ENCODE measurements at regions not wholly inside any gene's neighbourhood (a gene's known extent, or its start where the extent isn't known, plus 50 kb on each side); places are given as distances from the start of the nearest gene placed in this dataset.

DNA sequence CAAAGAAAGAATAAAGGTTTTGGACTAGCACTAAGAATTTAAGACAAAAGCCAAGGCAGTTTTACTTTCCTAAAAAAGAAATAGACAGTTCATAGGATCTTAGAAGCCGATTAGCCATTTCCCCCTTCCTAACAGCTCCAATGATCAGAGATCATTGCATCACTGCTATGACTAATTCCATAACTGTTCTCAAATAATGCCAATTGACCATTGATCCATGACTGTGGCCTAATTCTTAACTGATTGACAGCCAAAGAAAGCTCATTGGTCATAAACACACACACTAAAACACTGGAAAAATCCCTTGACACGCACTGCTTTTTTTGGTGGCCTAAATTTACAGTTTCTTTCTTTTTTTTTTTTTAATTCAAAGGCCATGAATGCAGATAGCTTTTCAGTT, 345.0 kb upstream of the ACVR2A start:
- no peak for TF ChIP-seq ZNF768 (tag by site-specific recombination; IDR thresholded peaks at IDR 0.05)
- TF ChIP-seq ZNF639 (tag by site-specific recombination; IDR thresholded peaks at IDR 0.05): no peak
- TF ChIP-seq, protein P1, sequence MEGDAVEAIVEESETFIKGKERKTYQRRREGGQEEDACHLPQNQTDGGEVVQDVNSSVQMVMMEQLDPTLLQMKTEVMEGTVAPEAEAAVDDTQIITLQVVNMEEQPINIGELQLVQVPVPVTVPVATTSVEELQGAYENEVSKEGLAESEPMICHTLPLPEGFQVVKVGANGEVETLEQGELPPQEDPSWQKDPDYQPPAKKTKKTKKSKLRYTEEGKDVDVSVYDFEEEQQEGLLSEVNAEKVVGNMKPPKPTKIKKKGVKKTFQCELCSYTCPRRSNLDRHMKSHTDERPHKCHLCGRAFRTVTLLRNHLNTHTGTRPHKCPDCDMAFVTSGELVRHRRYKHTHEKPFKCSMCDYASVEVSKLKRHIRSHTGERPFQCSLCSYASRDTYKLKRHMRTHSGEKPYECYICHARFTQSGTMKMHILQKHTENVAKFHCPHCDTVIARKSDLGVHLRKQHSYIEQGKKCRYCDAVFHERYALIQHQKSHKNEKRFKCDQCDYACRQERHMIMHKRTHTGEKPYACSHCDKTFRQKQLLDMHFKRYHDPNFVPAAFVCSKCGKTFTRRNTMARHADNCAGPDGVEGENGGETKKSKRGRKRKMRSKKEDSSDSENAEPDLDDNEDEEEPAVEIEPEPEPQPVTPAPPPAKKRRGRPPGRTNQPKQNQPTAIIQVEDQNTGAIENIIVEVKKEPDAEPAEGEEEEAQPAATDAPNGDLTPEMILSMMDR (tag by site-specific recombination; IDR thresholded peaks at IDR 0.05): no peak
- no peak for TF ChIP-seq MEIS1 (CRISPR knock-in tag; IDR thresholded peaks at IDR 0.05; ENCODE audit: borderline replicate concordance)
- TF ChIP-seq ZNF843 (tag by site-specific recombination; IDR thresholded peaks at IDR 0.05): no peak
- TF ChIP-seq ZNF274 (IDR thresholded peaks at IDR 0.05; ENCODE audit: low read length): no peak
- no peak for TF ChIP-seq ZNF274 (tag by site-specific recombination; IDR thresholded peaks at IDR 0.05; ENCODE audit: borderline replicate concordance)
- TF ChIP-seq ZNF777 (tag by site-specific recombination; IDR thresholded peaks at IDR 0.05; ENCODE audit: borderline replicate concordance): no peak
- TF ChIP-seq, protein P2, sequence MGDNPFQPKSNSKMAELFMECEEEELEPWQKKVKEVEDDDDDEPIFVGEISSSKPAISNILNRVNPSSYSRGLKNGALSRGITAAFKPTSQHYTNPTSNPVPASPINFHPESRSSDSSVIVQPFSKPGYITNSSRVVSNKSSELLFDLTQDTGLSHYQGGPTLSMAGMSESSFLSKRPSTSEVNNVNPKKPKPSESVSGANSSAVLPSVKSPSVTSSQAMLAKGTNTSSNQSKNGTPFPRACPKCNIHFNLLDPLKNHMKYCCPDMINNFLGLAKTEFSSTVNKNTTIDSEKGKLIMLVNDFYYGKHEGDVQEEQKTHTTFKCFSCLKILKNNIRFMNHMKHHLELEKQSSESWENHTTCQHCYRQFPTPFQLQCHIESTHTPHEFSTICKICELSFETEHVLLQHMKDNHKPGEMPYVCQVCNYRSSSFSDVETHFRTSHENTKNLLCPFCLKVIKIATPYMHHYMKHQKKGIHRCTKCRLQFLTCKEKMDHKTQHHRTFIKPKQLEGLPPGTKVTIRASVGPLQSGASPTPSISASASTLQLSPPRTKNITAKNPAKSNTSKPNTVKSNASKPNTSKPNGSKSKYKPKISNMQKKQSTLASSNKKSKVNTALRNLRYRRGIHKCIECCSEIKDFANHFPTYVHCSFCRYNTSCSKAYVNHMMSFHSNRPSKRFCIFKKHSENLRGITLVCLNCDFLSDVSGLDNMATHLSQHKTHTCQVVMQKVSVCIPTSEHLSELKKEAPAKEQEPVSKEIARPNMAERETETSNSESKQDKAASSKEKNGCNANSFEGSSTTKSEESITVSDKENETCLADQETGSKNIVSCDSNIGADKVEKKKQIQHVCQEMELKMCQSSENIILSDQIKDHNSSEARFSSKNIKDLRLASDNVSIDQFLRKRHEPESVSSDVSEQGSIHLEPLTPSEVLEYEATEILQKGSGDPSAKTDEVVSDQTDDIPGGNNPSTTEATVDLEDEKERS (tag by site-specific recombination; IDR thresholded peaks at IDR 0.05): no peak
- no peak for TF ChIP-seq ZSCAN30 (tag by site-specific recombination; IDR thresholded peaks at IDR 0.05)
- TF ChIP-seq ZNF2 (tag by site-specific recombination; IDR thresholded peaks at IDR 0.05): no peak
- no peak for TF ChIP-seq KLF10 (tag by site-specific recombination; IDR thresholded peaks at IDR 0.05)
- no peak for TF ChIP-seq REST (tag by site-specific recombination; IDR thresholded peaks at IDR 0.05)

Measured in HEK293 (cell line).